Caco-2 (cell line): ENCODE measurements at regions not wholly inside any gene's neighbourhood (a gene's known extent, or its start where the extent isn't known, plus 50 kb on each side); places are given as distances from the start of the nearest gene placed in this dataset.

Source experiments
- BruUV-seq: library from RNA; stranded (reverse); fragments of 400-500 nt; replicated peaks from 2 replicates; lab custom pipeline; 2021; lab: Mats Ljungman, UMichigan
- CTCF ChIA-PET: fragments of 300-600 bp; sonication (Branson Sonifier 250); formaldehyde crosslinking; loops from one replicate; lab custom pipeline; 2022; ENCODE audit warnings: antibody characterized with exemption; lab: Charles Lee
- POLR2A ChIA-PET: fragments of 300-600 bp; sonication (Branson Sonifier 250); formaldehyde crosslinking; loops from one replicate; lab custom pipeline; 2022; ENCODE audit warnings: antibody characterized with exemption; lab: Charles Lee
- DNase-seq, 2 experiments: peaks; one replicate each; pipeline versions ENCODE4 v3.0.0 to v3.0.0-alpha.2; 2020 to 2022
- H3K27me3 ChIP-seq: replicated peaks from 2 replicates; pipeline ENCODE4 v1.6.0; 2011; ENCODE audit warnings: low read length; ENCODE audit not compliant: control insufficient read depth, insufficient read depth
- H3K36me3 ChIP-seq: 2 replicates; pipeline ENCODE4 v1.5.1; 2011; ENCODE audit warnings: low read length; ENCODE audit not compliant: control insufficient read depth, insufficient read depth
- H3K4me1 ChIP-seq: fragments of 250-450 bp; sonication (Bioruptor Pico); 2 replicates; pipeline ENCODE4 v1.5.1; 2020; ENCODE audit warnings: mild to moderate bottlenecking
- H3K4me3 ChIP-seq: 2 replicates; pipeline ENCODE4 v1.5.1; 2011; ENCODE audit warnings: low read depth, mild to moderate bottlenecking, control low read depth, low read length
- H3K9me3 ChIP-seq: fragments of 250-450 bp; sonication (Bioruptor Pico); 2 replicates; pipeline ENCODE4 v1.5.1; 2020; ENCODE audit warnings: mild to moderate bottlenecking, moderate library complexity
- H3K27ac Mint-ChIP-seq: one replicate; pipeline ENCODE4 v1.8.0; 2022; ENCODE audit warnings: mixed read lengths; ENCODE audit not compliant: unreplicated experiment
- H3K27me3 Mint-ChIP-seq: one replicate; pipeline ENCODE4 v1.8.0; 2022; ENCODE audit warnings: mixed read lengths; ENCODE audit not compliant: insufficient read depth, unreplicated experiment
- H3K36me3 Mint-ChIP-seq: one replicate; pipeline ENCODE4 v1.8.0; 2022; ENCODE audit warnings: mild to moderate bottlenecking, mixed read lengths; ENCODE audit not compliant: insufficient read depth, unreplicated experiment
- H3K4me1 Mint-ChIP-seq: one replicate; pipeline ENCODE4 v1.8.0; 2022; ENCODE audit warnings: low read depth, mixed read lengths; ENCODE audit not compliant: unreplicated experiment
- H3K4me3 Mint-ChIP-seq: one replicate; pipeline ENCODE4 v1.8.0; 2022; ENCODE audit warnings: mild to moderate bottlenecking, moderate library complexity, mixed read lengths; ENCODE audit not compliant: unreplicated experiment
- H3K9me3 Mint-ChIP-seq: one replicate; pipeline ENCODE4 v1.8.0; 2022; ENCODE audit warnings: mixed read lengths; ENCODE audit not compliant: unreplicated experiment
- intact Hi-C: fragments of 100-400 bp; cut with micrococcal nuclease; formaldehyde crosslinking; loops from one replicate; pipeline ENCODE4 v1.10.0; 2022; ENCODE audit not compliant: unreplicated experiment
- TF ChIP-seq, protein P1 (sequence below), 2 experiments: fragments of 200-600 bp in 1 of 2; IDR thresholded peaks; 1 replicate in 1 of 2; 2 replicates in 1 of 2; pipeline versions ENCODE4 v1.5.1 to v1.8.0; 2011 to 2022; ENCODE audit warnings: antibody characterized with exemption in 1 of 2, control low read depth in 1 of 2, inconsistent platforms in 1 of 2, low read depth in 1 of 2, low read length in 1 of 2, mild to moderate bottlenecking in 1 of 2, moderate library complexity in 1 of 2; ENCODE audit not compliant: insufficient read depth in 1 of 2, severe bottlenecking in 1 of 2, unreplicated experiment in 1 of 2

DNA sequence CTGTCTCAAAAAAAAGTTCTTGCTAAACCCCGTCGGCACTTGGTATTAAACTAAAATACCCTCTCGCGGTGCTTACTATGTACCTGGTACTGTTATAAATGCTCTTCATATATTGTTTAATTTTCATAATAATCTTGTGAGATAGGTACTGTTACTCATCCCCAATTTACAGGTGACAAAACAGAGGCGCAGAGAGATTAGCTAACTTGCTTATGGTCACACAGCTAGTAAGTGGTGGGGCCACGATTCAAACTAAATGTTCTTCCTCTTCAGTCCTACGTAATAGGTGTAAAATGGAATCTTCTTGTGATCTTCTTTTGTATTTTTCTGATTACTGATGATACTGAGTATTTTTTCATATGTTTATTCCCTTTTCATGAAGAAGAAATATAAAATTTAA, 51.3 kb downstream of the TET3 start:
- no peak overlapping the region for H3K4me3 ChIP-seq
- no peaks in the 10 kb centered on the region for H3K36me3 ChIP-seq
- Mint-ChIP-seq H3K36me3 (peaks cover 8% of the 10 kb centered on the region), H3K4me3 (no peak overlapping the region), H3K4me1 (peaks cover 12% of the 10 kb centered on the region), H3K27me3 (no peaks in the 10 kb centered on the region), H3K27ac (no peak overlapping the region), H3K9me3 (no peaks in the 10 kb centered on the region)
- ChIA-PET POLR2A (no interaction called here), CTCF (no interaction called here)
- TF ChIP-seq, protein P1, sequence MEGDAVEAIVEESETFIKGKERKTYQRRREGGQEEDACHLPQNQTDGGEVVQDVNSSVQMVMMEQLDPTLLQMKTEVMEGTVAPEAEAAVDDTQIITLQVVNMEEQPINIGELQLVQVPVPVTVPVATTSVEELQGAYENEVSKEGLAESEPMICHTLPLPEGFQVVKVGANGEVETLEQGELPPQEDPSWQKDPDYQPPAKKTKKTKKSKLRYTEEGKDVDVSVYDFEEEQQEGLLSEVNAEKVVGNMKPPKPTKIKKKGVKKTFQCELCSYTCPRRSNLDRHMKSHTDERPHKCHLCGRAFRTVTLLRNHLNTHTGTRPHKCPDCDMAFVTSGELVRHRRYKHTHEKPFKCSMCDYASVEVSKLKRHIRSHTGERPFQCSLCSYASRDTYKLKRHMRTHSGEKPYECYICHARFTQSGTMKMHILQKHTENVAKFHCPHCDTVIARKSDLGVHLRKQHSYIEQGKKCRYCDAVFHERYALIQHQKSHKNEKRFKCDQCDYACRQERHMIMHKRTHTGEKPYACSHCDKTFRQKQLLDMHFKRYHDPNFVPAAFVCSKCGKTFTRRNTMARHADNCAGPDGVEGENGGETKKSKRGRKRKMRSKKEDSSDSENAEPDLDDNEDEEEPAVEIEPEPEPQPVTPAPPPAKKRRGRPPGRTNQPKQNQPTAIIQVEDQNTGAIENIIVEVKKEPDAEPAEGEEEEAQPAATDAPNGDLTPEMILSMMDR (IDR thresholded peaks at IDR 0.05; ENCODE audit: insufficient read depth in 1 of 2, low read depth in 1 of 2, low read length in 1 of 2, severe bottlenecking in 1 of 2, unreplicated experiment in 1 of 2) = no peak
- H3K27me3 ChIP-seq = no peaks in the 10 kb centered on the region
- peaks cover 16% of the 10 kb centered on the region for H3K4me1 ChIP-seq
- no peak for DNase-seq
- no TSS peak for BruUV-seq
- intact Hi-C loops = no loop called here
- no peaks in the 10 kb centered on the region for H3K9me3 ChIP-seq

DNA sequence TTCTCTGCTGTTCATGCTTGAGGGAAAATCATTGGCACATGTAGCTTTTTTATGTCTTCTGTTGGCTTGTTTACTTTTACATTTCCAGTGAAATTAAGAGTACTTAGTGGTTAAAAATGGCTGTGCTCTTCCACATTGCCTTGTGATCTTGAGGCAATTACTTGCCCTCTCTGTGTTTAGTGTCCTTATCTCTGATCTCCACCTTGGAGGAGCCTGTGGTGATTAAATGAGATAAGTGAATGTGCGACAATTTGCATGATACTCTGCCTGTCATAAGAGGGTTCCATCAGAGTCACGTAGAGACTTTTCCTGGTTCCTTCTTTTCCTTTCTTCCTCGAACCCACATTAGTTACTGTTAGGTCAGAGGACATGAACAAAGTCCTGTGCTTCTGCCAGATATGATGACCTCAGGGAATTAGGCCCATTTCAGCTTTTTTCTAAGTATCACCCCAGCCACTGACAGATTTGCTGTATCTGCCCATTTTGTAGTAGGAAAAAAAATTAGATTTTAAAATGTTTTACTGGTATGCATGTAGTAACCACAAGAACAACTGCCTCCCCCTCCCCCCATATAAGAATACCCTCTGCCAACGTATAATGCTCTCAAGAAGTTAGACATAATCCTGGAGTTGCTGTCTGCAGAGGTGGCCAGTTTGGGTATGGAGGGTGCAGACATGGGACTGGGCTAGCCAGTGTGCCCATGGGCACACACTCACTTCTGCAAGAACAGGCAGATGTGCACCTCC, 51.9 kb downstream of the TET3 start:
- no peak overlapping the region for H3K27ac Mint-ChIP-seq
- no peak overlapping the region for H3K4me3 ChIP-seq
- H3K27me3 Mint-ChIP-seq = no peaks in the 10 kb centered on the region
- TF ChIP-seq, protein P1 (IDR thresholded peaks at IDR 0.05; ENCODE audit: insufficient read depth in 1 of 2, low read depth in 1 of 2, low read length in 1 of 2, severe bottlenecking in 1 of 2, unreplicated experiment in 1 of 2) = no peak
- H3K36me3 ChIP-seq = no peaks in the 10 kb centered on the region
- peaks cover 16% of the 10 kb centered on the region for H3K4me1 ChIP-seq
- intact Hi-C loops = no loop called here
- DNase-seq = no peak
- no peak overlapping the region for H3K4me3 Mint-ChIP-seq
- H3K9me3 Mint-ChIP-seq = no peaks in the 10 kb centered on the region
- BruUV-seq = no TSS peak
- POLR2A ChIA-PET = no interaction called here
- no peaks in the 10 kb centered on the region for H3K27me3 ChIP-seq
- H3K9me3 ChIP-seq = no peaks in the 10 kb centered on the region
- H3K36me3 Mint-ChIP-seq = peaks cover 8% of the 10 kb centered on the region
- H3K4me1 Mint-ChIP-seq = peaks cover 12% of the 10 kb centered on the region
- CTCF ChIA-PET = no interaction called here

DNA sequence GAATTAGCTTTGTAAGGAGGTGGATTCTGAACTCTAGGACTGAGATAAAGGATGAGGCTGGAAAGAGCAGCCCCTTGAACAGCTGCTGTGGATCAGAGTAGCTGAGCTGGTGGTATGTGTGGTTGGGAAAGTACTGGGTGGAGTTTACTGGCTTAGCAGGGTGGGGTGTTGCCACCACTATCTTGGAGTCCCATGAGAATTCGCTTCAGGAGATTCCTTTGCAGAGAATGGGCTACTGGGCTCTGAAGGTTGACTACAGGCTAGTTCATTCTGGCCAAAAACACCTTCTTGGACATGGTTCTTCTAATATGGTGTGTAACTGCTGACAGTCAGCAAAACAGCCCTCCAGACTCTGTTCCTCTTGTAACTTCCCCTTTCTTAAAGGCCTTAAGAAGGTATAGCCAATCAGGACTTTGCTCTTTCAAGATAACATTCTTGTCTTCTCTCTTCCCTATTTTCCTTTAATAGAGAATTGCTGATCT, 52.7 kb downstream of the TET3 start:
- peaks cover 12% of the 10 kb centered on the region for H3K4me1 Mint-ChIP-seq
- Histone ChIP-seq H3K4me1 (peaks cover 16% of the 10 kb centered on the region), H3K4me3 (no peak overlapping the region), H3K9me3 (no peaks in the 10 kb centered on the region), H3K27me3 (no peaks in the 10 kb centered on the region), H3K36me3 (no peaks in the 10 kb centered on the region)
- TF ChIP-seq, protein P1 (IDR thresholded peaks at IDR 0.05; ENCODE audit: insufficient read depth in 1 of 2, low read depth in 1 of 2, low read length in 1 of 2, severe bottlenecking in 1 of 2, unreplicated experiment in 1 of 2) = no peak
- H3K9me3 Mint-ChIP-seq = no peaks in the 10 kb centered on the region
- H3K4me3 Mint-ChIP-seq = no peak overlapping the region
- CTCF ChIA-PET = interaction anchor here (0.6 kb wide), 1 partner anchor 94 kb away, joined by 5 read pairs; no protein-coding TSS in a partner anchor
- intact Hi-C loops = no loop called here
- no TSS peak for BruUV-seq
- H3K27ac Mint-ChIP-seq = no peak overlapping the region
- no peaks in the 10 kb centered on the region for H3K27me3 Mint-ChIP-seq
- POLR2A ChIA-PET = no interaction called here
- DNase-seq = no peak
- H3K36me3 Mint-ChIP-seq = peaks cover 8% of the 10 kb centered on the region
